Stomach (tissue), 8 donors: ENCODE measurements at regions not wholly inside any gene's neighbourhood (a gene's known extent, or its start where the extent isn't known, plus 50 kb on each side); places are given as distances from the start of the nearest gene placed in this dataset.
A peak's percentile ranks its signal among the peaks of the same experiment; 100 is the strongest.

Experiments
- DNase-seq, 2 donors: peaks; one replicate each; pipeline versions ENCODE4 v3.0.0 to v3.0.0-alpha.2; 2013 to 2019
- H3K27ac ChIP-seq, 5 donors: fragments of 200-600 bp in 4 of 5; sonication (generic) in 4 of 5; one replicate each; pipeline ENCODE4 v1.5.1; 2013 to 2019; ENCODE audit warnings: mild to moderate bottlenecking in 1 of 5, moderate library complexity in 1 of 5
- H3K27me3 ChIP-seq, 3 donors: fragments of 200-600 bp; sonication (generic); one replicate each; pipeline ENCODE4 v1.5.1; 2017 to 2019; ENCODE audit warnings: mixed run types in 1 of 3
- H3K36me3 ChIP-seq, 4 donors: fragments of 200-600 bp; sonication (generic); 1 replicate in 3 of 4; 2 replicates in 1 of 4; pipeline ENCODE4 v1.5.1; 2016 to 2019
- H3K4me1 ChIP-seq, 4 donors: fragments of 200-600 bp; sonication (generic); one replicate each; pipeline ENCODE4 v1.5.1; 2016 to 2019
- H3K4me3 ChIP-seq, 4 donors: fragments of 200-600 bp; sonication (generic) in 3 of 4; one replicate each; pipeline ENCODE4 v1.5.1; 2016 to 2019; ENCODE audit warnings: mild to moderate bottlenecking in 1 of 4
- H3K9me3 ChIP-seq, 4 donors: fragments of 200-600 bp; sonication (generic); one replicate each; pipeline ENCODE4 v1.5.1; 2016 to 2019
- CTCF ChIP-seq, 7 experiments: fragments of 450-650 bp in 4 of 7; fragments of 200-600 bp in 3 of 7; sonication (generic) in 3 of 7; IDR thresholded peaks; one replicate each; pipeline ENCODE4 v1.5.1; 2016 to 2019; ENCODE audit warnings: antibody characterized with exemption in 7 of 7, control low read depth in 2 of 7, mild to moderate bottlenecking in 1 of 7
- EP300 ChIP-seq: sonication (generic); formaldehyde crosslinking; IDR thresholded peaks from one replicate; pipeline ENCODE4 v1.6.1; 2017; ENCODE audit warnings: antibody characterized with exemption
- POLR2A ChIP-seq, 4 donors: fragments of 450-650 bp; IDR thresholded peaks; one replicate each; pipeline ENCODE4 v1.6.1; 2016; ENCODE audit warnings: antibody characterized with exemption in 4 of 4, control low read depth in 2 of 4, mild to moderate bottlenecking in 1 of 4, moderate library complexity in 1 of 4
- POLR2AphosphoS5 ChIP-seq, 3 donors: sonication (generic); formaldehyde crosslinking; IDR thresholded peaks; one replicate each; pipeline ENCODE4 v1.6.1; 2016; ENCODE audit warnings: antibody characterized with exemption in 3 of 3
- WGBS, 5 donors: extraction: QIAGEN DNeasy Blood & Tissue Kit in 3 of 5; methylation state at CpG; one replicate each; pipeline versions ENCODE4 v1.1.5 to v1.1.7; 2013 to 2018; 5-methylcytosine and 5-hydroxymethylcytosine counted together
- intact Hi-C: fragments of 100-400 bp; cut with DNase I; formaldehyde crosslinking; loops from one replicate; pipeline ENCODE4 v1.15.1; 2023; ENCODE audit warnings: low total_unique reads
- donor health status: healthy with polysubstance abuse.
- donor health status: Bipolar disorder and iron deficiency.
- donor health status: healthy.

- DNase-seq = peak in 1 of 2 donors; percentile 12
- no peaks in the 10 kb centered on the region for H3K27me3 ChIP-seq
- no peaks in the 10 kb centered on the region for H3K4me1 ChIP-seq
- no peaks in the 10 kb centered on the region for H3K9me3 ChIP-seq
- no peak for TF ChIP-seq EP300
- TF ChIP-seq CTCF (IDR thresholded peaks at IDR 0.05) = no peak
- no peak for TF ChIP-seq POLR2AphosphoS5 (IDR thresholded peaks at IDR 0.05)
- TF ChIP-seq POLR2A (IDR thresholded peaks at IDR 0.05) = no peak
- no peak overlapping the region for H3K4me3 ChIP-seq
- intact Hi-C loops = no loop called here
- WGBS, 5 donors = 86 to 100% (median 93%) methylated on average over 1 of the region's 1 CpG
- H3K27ac ChIP-seq = no peak overlapping the region
- no peaks in the 10 kb centered on the region for H3K36me3 ChIP-seq
These were observed 369.4 kb upstream of the HS3ST5 start for GRCh38 chr6:114712129-114712662.

- 27 to 39% (median 32%) methylated on average over 5 of the region's 5 CpGs for WGBS, 5 donors
- no peak overlapping the region for H3K4me3 ChIP-seq
- no peaks in the 10 kb centered on the region for H3K9me3 ChIP-seq
- DNase-seq = peak in 1 of 2 donors; percentile 13
- no peaks in the 10 kb centered on the region for H3K36me3 ChIP-seq
- no peak for TF ChIP-seq EP300
- TF ChIP-seq POLR2A (IDR thresholded peaks at IDR 0.05) = no peak
- no peak for TF ChIP-seq CTCF (IDR thresholded peaks at IDR 0.05)
- TF ChIP-seq POLR2AphosphoS5 (IDR thresholded peaks at IDR 0.05) = no peak
- intact Hi-C loops = no loop called here
- H3K27ac ChIP-seq = no peak overlapping the region
- no peaks in the 10 kb centered on the region for H3K4me1 ChIP-seq
- no peaks in the 10 kb centered on the region for H3K27me3 ChIP-seq
These were observed 364.3 kb upstream of the HS3ST5 start for GRCh38 chr6:114707081-114707620.

DNA sequence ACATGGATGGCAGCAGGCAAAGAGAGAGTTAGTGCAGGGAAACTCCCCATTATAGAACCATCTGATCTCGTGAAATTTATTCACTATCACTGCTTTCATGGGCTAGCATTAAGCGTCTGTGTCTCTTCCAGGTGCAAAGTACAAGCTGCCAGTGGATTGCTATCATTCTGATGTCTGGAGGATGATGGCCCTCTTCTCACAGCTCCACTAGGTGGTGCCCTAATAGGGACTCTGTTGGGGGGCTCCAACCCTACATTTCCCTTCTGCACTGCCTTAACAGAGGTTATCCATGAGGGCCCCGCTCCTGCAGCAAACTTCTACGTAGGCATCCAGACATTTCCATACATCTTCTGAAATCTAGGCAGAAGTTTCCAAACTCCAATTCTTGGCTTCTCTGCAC, 347.8 kb upstream of the HS3ST5 start:
- DNase-seq = no peak
- no peak overlapping the region for H3K27ac ChIP-seq
- H3K4me1 ChIP-seq = no peaks in the 10 kb centered on the region
- no peaks in the 10 kb centered on the region for H3K9me3 ChIP-seq
- H3K36me3 ChIP-seq = no peaks in the 10 kb centered on the region
- WGBS, 5 donors = 80 to 93% (median 90%) methylated on average over 4 of the region's 4 CpGs
- no peak for TF ChIP-seq POLR2AphosphoS5 (IDR thresholded peaks at IDR 0.05)
- TF ChIP-seq EP300 = no peak
- no peak for TF ChIP-seq POLR2A (IDR thresholded peaks at IDR 0.05)
- TF ChIP-seq CTCF (IDR thresholded peaks at IDR 0.05) = no peak
- no peak overlapping the region for H3K4me3 ChIP-seq
- no peaks in the 10 kb centered on the region for H3K27me3 ChIP-seq
- intact Hi-C loops = no loop called here

GRCh38 chr6:114659513-114659912, 316.7 kb upstream of the HS3ST5 start:
- Histone ChIP-seq H3K4me3 (no peak overlapping the region), H3K36me3 (no peaks in the 10 kb centered on the region), H3K27ac (no peak overlapping the region), H3K9me3 (peaks cover 0 to 24% (median 21%) of the 10 kb centered on the region in 4 donors), H3K27me3 (no peaks in the 10 kb centered on the region), H3K4me1 (no peaks in the 10 kb centered on the region)
- intact Hi-C loops = no loop called here
- no peak for TF ChIP-seq CTCF (IDR thresholded peaks at IDR 0.05)
- TF ChIP-seq POLR2A (IDR thresholded peaks at IDR 0.05) = no peak
- TF ChIP-seq POLR2AphosphoS5 (IDR thresholded peaks at IDR 0.05) = no peak
- no peak for TF ChIP-seq EP300
- no peak for DNase-seq
- 89 to 97% (median 93%) methylated on average over 2 of the region's 2 CpGs for WGBS, 5 donors
